K562 (cell line): ENCODE measurements at regions not wholly inside any gene's neighbourhood (a gene's known extent, or its start where the extent isn't known, plus 50 kb on each side); places are given as distances from the start of the nearest gene placed in this dataset.

Source experiments
- ETV6 ChIP-seq, 3 experiments: fragments of 150-350 bp in 1 of 3; sonication (generic) in 1 of 3; formaldehyde crosslinking in 1 of 3; IDR thresholded peaks; 2 replicates each; pipeline versions ENCODE4 v1.6.1 to v1.8.0; 2014 to 2022; ENCODE audit warnings: borderline replicate concordance in 2 of 3, low read depth in 2 of 3, antibody characterized with exemption in 1 of 3, low read length in 1 of 3, mild to moderate bottlenecking in 1 of 3, missing genetic modification reagents in 1 of 3
- FOXP1 ChIP-seq: sonication (generic); formaldehyde crosslinking; IDR thresholded peaks from 2 replicates; pipeline ENCODE4 v1.8.0; 2022; ENCODE audit warnings: mild to moderate bottlenecking, missing genetic modification reagents
- FOXP4 ChIP-seq: sonication (generic); formaldehyde crosslinking; IDR thresholded peaks from 2 replicates; pipeline ENCODE4 v1.8.0; 2022; ENCODE audit warnings: mild to moderate bottlenecking, missing genetic modification reagents, borderline replicate concordance
- NUFIP1 ChIP-seq: fragments of 450-650 bp; IDR thresholded peaks from 2 replicates; pipeline ENCODE4 v1.6.1; 2018; ENCODE audit not compliant: partially characterized antibody
- PBX2 ChIP-seq, 2 experiments: IDR thresholded peaks in 1 of 2; conservative IDR thresholded peaks in 1 of 2; 2 replicates each; pipeline ENCODE4 v1.6.1; 2016; ENCODE audit warnings: low read depth in 2 of 2, mild to moderate bottlenecking in 1 of 2, missing compliant biosample characterization in 1 of 2, missing genetic modification characterization in 1 of 2, moderate library complexity in 1 of 2
- SMAD3 ChIP-seq: fragments of 450-650 bp; formaldehyde crosslinking; conservative IDR thresholded peaks from 2 replicates; pipeline ENCODE4 v1.4.0; 2020; ENCODE audit warnings: mild to moderate bottlenecking
- SUPT5H ChIP-seq: fragments of 450-650 bp; IDR thresholded peaks from 2 replicates; pipeline ENCODE4 v1.6.1; 2016
- ZNF280A ChIP-seq: fragments of 450-650 bp; IDR thresholded peaks from 2 replicates; pipeline ENCODE4 v1.6.1; 2018; ENCODE audit warnings: mild to moderate bottlenecking, low read depth; ENCODE audit not compliant: partially characterized antibody
- ZNF324 ChIP-seq: fragments of 250-450 bp; sonication (Bioruptor Pico); IDR thresholded peaks from 2 replicates; pipeline ENCODE4 v1.4.0; 2020; ENCODE audit warnings: mild to moderate bottlenecking

GRCh38 chr2:41320491-41320890 lies 727.3 kb upstream of the PKDCC start (continued):
- no peak for TF ChIP-seq FOXP4 (CRISPR knock-in tag)
- no peak for TF ChIP-seq SMAD3 (CRISPR knock-in tag)
- no peak for TF ChIP-seq NUFIP1
- no peak for TF ChIP-seq PBX2 (CRISPR knock-in tag; IDR thresholded peaks at IDR 0.05; ENCODE audit: low read depth)
- TF ChIP-seq PBX2 (tag; conservative IDR thresholded peaks at IDR 0.05; ENCODE audit: low read depth) = no peak
- TF ChIP-seq SUPT5H = no peak
- no peak for TF ChIP-seq ETV6 (IDR thresholded peaks at IDR 0.05; ENCODE audit: borderline replicate concordance in 1 of 2, low read depth in 2 of 2, low read length in 1 of 2)
- no peak for TF ChIP-seq ETV6 (CRISPR knock-in tag; IDR thresholded peaks at IDR 0.05; ENCODE audit: borderline replicate concordance)
- no peak for TF ChIP-seq ZNF324 (CRISPR knock-in tag)
- TF ChIP-seq FOXP1 (CRISPR knock-in tag) = no peak
- no peak for TF ChIP-seq ZNF280A
